HCT116 (cell line): ENCODE measurements at regions not wholly inside any gene's neighbourhood (a gene's known extent, or its start where the extent isn't known, plus 50 kb on each side); places are given as distances from the start of the nearest gene placed in this dataset.

Experiments used
- EZH2 ChIP-seq: fragments of 200-600 bp; sonication (generic); IDR thresholded peaks from 2 replicates; pipeline ENCODE4 v1.6.1; 2017; ENCODE audit warnings: antibody characterized with exemption, mixed run types
- EZH2phosphoT487 ChIP-seq: fragments of 200-600 bp; IDR thresholded peaks from 2 replicates; pipeline ENCODE4 v1.6.1; 2018; ENCODE audit warnings: antibody characterized with exemption, borderline replicate concordance
- JUND ChIP-seq: IDR thresholded peaks from 2 replicates; pipeline ENCODE4 v1.6.1; 2012
- POLR2A ChIP-seq: IDR thresholded peaks from 2 replicates; pipeline ENCODE4 v1.7.0; 2011; ENCODE audit warnings: borderline replicate concordance; ENCODE audit not compliant: insufficient read depth, insufficient read length; ENCODE audit errors: extremely low read depth
- POLR2AphosphoS5 ChIP-seq: IDR thresholded peaks from 2 replicates; pipeline ENCODE4 v1.6.1; 2011; ENCODE audit warnings: mild to moderate bottlenecking, low read depth, low read length, moderate library complexity
- TF ChIP-seq, protein P1 (sequence below), 3 experiments: fragments of 200-600 bp in 1 of 3; sonication (generic) in 1 of 3; IDR thresholded peaks in 2 of 3; conservative IDR thresholded peaks in 1 of 3; 2 replicates each; pipeline ENCODE4 v1.5.1; 2012 to 2017; ENCODE audit warnings: low read depth in 2 of 3, low read length in 2 of 3, antibody characterized with exemption in 1 of 3, borderline replicate concordance in 1 of 3, control low read depth in 1 of 3, mild to moderate bottlenecking in 1 of 3, mixed read lengths in 1 of 3, mixed run types in 1 of 3, moderate library complexity in 1 of 3; ENCODE audit not compliant: insufficient read depth in 1 of 3

DNA sequence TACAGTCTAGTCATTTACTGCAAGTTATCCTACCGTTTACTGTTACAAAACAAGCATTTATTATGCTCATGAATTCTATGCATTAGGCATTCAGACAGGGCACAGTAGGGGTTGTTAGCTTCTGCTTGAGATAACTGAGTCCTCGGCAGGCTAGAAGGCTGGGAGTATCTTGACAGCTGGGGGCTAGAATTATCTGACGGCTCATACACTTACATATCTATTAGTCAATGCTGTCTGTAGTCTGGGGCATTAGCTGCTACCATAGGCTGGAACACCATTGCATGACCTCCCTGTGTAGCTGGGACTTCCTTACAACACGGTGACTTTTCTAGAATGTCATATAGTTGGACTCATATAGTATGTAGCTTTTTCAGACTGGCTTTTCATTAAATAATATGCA lies 61.9 kb upstream of the ALK start:
- no peak for TF ChIP-seq POLR2A
- TF ChIP-seq, protein P1, sequence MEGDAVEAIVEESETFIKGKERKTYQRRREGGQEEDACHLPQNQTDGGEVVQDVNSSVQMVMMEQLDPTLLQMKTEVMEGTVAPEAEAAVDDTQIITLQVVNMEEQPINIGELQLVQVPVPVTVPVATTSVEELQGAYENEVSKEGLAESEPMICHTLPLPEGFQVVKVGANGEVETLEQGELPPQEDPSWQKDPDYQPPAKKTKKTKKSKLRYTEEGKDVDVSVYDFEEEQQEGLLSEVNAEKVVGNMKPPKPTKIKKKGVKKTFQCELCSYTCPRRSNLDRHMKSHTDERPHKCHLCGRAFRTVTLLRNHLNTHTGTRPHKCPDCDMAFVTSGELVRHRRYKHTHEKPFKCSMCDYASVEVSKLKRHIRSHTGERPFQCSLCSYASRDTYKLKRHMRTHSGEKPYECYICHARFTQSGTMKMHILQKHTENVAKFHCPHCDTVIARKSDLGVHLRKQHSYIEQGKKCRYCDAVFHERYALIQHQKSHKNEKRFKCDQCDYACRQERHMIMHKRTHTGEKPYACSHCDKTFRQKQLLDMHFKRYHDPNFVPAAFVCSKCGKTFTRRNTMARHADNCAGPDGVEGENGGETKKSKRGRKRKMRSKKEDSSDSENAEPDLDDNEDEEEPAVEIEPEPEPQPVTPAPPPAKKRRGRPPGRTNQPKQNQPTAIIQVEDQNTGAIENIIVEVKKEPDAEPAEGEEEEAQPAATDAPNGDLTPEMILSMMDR (IDR thresholded peaks at IDR 0.05 in 2 of 3, conservative IDR thresholded peaks at IDR 0.05 in 1 of 3; ENCODE audit: borderline replicate concordance in 1 of 3, insufficient read depth in 1 of 3, low read depth in 2 of 3, low read length in 2 of 3), result no peak
- TF ChIP-seq EZH2, result no peak
- no peak for TF ChIP-seq JUND
- TF ChIP-seq POLR2AphosphoS5, result no peak
- TF ChIP-seq EZH2phosphoT487, result no peak
